GM12878 (cell line): ENCODE measurements at regions not wholly inside any gene's neighbourhood (a gene's known extent, or its start where the extent isn't known, plus 50 kb on each side); places are given as distances from the start of the nearest gene placed in this dataset.

Source experiments
- ATAC-seq: fragments of 200-7000 bp; cut with Tn5 transposase; 3 replicates; pipeline ENCODE4 v1.9.1; 2020; ENCODE audit warnings: mild to moderate bottlenecking, moderate library complexity
- BruUV-seq: library from RNA; stranded (reverse); fragments of 400-500 nt; replicated peaks from 2 replicates; lab custom pipeline; 2021; lab: Mats Ljungman, UMichigan
- CTCF ChIA-PET: fragments of 300-600 bp; sonication (Branson Sonifier 250); formaldehyde crosslinking; extraction: SDS; loops from one replicate; lab custom pipeline; 2021; ENCODE audit warnings: inconsistent platforms; lab: Yijun Ruan, JAX
- POLR2A ChIA-PET: fragments of 350-600 bp; formaldehyde crosslinking; extraction: SDS; loops from one replicate; lab custom pipeline; 2021; ENCODE audit warnings: inconsistent platforms; lab: Charles Lee
- RAD21 ChIA-PET: fragments of 300-600 bp; sonication (Branson Sonifier 250); formaldehyde crosslinking; loops from one replicate; lab custom pipeline; 2023; ENCODE audit warnings: antibody characterized with exemption; ENCODE audit not compliant: unreplicated experiment; lab: Charles Lee
- SMC1A ChIA-PET: fragments of 300-600 bp; sonication (Branson Sonifier 250); formaldehyde crosslinking; loops from one replicate; lab custom pipeline; 2023; ENCODE audit not compliant: unreplicated experiment, uncharacterized antibody; lab: Charles Lee
- DNase-seq: peaks from one replicate; pipeline ENCODE4 v3.0.0-alpha.2; 2011; ENCODE audit warnings: low read depth, low spot score
- FAIRE-seq: peaks from 3 replicates; lab custom pipeline; 2011; peaks lifted over from hg19 to GRCh38; lab: Jason Lieb, UNC
- H2AFZ ChIP-seq: 2 replicates; pipeline ENCODE4 v1.6.0; 2011; ENCODE audit warnings: low read depth, low read length, control low read depth; ENCODE audit not compliant: control insufficient read depth
- H3K27ac ChIP-seq: 2 replicates; pipeline ENCODE4 v1.5.1; 2011; ENCODE audit warnings: control low read depth; ENCODE audit not compliant: control insufficient read depth, insufficient read depth
- H3K27me3 ChIP-seq, 2 experiments: replicated peaks in 1 of 2; 2 replicates each; pipeline versions ENCODE4 v1.6.0 to v1.6.1; 2011; ENCODE audit warnings: low read length in 1 of 2; ENCODE audit not compliant: control insufficient read depth in 2 of 2, insufficient read depth in 2 of 2
- H3K36me3 ChIP-seq, 2 experiments: 2 replicates each; pipeline ENCODE4 v1.5.1; 2011; ENCODE audit warnings: low read length in 1 of 2; ENCODE audit not compliant: control insufficient read depth in 2 of 2, insufficient read depth in 2 of 2
- H3K4me1 ChIP-seq: 2 replicates; pipeline ENCODE4 v1.6.1; 2011; ENCODE audit warnings: mild to moderate bottlenecking, low read length, moderate library complexity, mixed read lengths; ENCODE audit not compliant: control insufficient read depth, insufficient read depth
- H3K4me2 ChIP-seq: 2 replicates; pipeline ENCODE4 v1.6.0; 2011; ENCODE audit warnings: control low read depth; ENCODE audit not compliant: control insufficient read depth, insufficient read depth
- H3K4me3 ChIP-seq: fragments of 200-600 bp; sonication (generic); 2 replicates; pipeline ENCODE4 v1.5.1; 2016
- H3K79me2 ChIP-seq: 2 replicates; pipeline ENCODE4 v1.6.0; 2011; ENCODE audit warnings: low read length; ENCODE audit not compliant: control insufficient read depth, insufficient read depth
- H3K9ac ChIP-seq: 2 replicates; pipeline ENCODE4 v1.8.0; 2011; ENCODE audit warnings: low read length, control low read depth, mixed read lengths; ENCODE audit not compliant: control insufficient read depth, insufficient read depth
- H3K9me3 ChIP-seq: replicated peaks from 3 replicates; pipeline ENCODE4 v1.5.1; 2011; ENCODE audit warnings: mild to moderate bottlenecking, low read length; ENCODE audit not compliant: control insufficient read depth, insufficient read depth
- H4K20me1 ChIP-seq: 2 replicates; pipeline ENCODE4 v1.6.0; 2011; ENCODE audit not compliant: control insufficient read depth, insufficient read depth
- CBFB ChIP-seq: IDR thresholded peaks from 2 replicates; pipeline ENCODE4 v1.6.1; 2016; ENCODE audit warnings: antibody characterized with exemption, low read depth
- GATAD2B ChIP-seq: fragments of 450-650 bp; conservative IDR thresholded peaks from 2 replicates; pipeline ENCODE4 v1.6.1; 2017; ENCODE audit warnings: low read depth, mild to moderate bottlenecking, moderate library complexity
- IRF4 ChIP-seq: IDR thresholded peaks from 2 replicates; pipeline ENCODE4 v1.6.1; 2011; ENCODE audit warnings: low read depth, low read length
- MTA3 ChIP-seq: IDR thresholded peaks from 2 replicates; pipeline ENCODE4 v1.6.1; 2012; ENCODE audit warnings: low read length, inconsistent platforms, borderline replicate concordance
- NFIC ChIP-seq: IDR thresholded peaks from 2 replicates; pipeline ENCODE4 v1.6.1; 2012; ENCODE audit warnings: low read depth, mild to moderate bottlenecking, inconsistent platforms, low read length, moderate library complexity
- RB1 ChIP-seq: fragments of 450-650 bp; formaldehyde crosslinking; IDR thresholded peaks from 2 replicates; pipeline ENCODE4 v1.6.1; 2017; ENCODE audit warnings: mild to moderate bottlenecking, borderline replicate concordance
- SIN3A ChIP-seq: IDR thresholded peaks from 2 replicates; pipeline ENCODE4 v1.6.1; 2012; ENCODE audit warnings: low read depth, low read length, improper control_type of control experiment
- SP1 ChIP-seq: IDR thresholded peaks from one replicate; pipeline ENCODE4 v1.6.1; 2011; ENCODE audit warnings: low read depth, low read length
- ZSCAN29 ChIP-seq: fragments of 450-650 bp; IDR thresholded peaks from 2 replicates; pipeline ENCODE4 v1.6.1; 2017; ENCODE audit warnings: mild to moderate bottlenecking, moderate library complexity
- WGBS: methylation state at CpG from one replicate; pipeline ENCODE4 v1.1.6; 2016; ENCODE audit warnings: low lambda C conversion rate; ENCODE audit not compliant: insufficient replicate concordance, insufficient coverage; ENCODE audit errors: missing lambda C conversion rate; 5-methylcytosine and 5-hydroxymethylcytosine counted together
- in situ Hi-C: fragments of 300-500 bp; cut with MboI; formaldehyde crosslinking; loops from 9 replicates; pipeline ENCODE4 v1.14.3; 2018; ENCODE audit warnings: mixed read lengths
- intact Hi-C: fragments of 100-400 bp; cut with micrococcal nuclease; formaldehyde crosslinking; loops from one replicate; pipeline ENCODE4 v1.14.2; 2022; ENCODE audit not compliant: unreplicated experiment
- TF ChIP-seq, protein P1 (sequence below): IDR thresholded peaks from 2 replicates; pipeline ENCODE4 v1.6.1; 2012; ENCODE audit warnings: low read depth, low read length, improper control_type of control experiment

GRCh38 chr10:4519658-4520402 lies 306.2 kb upstream of the AKR1E2 start:
- no TSS peak for BruUV-seq
- no peak overlapping the region for H3K4me3 ChIP-seq
- no peaks in the 10 kb centered on the region; the same call in 1 of the 2 replicates for H3K79me2 ChIP-seq
- no peak overlapping the region for H3K9ac ChIP-seq
- no peak for DNase-seq
- no peak overlapping the region for H3K27ac ChIP-seq
- no peak overlapping the region for H3K4me2 ChIP-seq
- ATAC-seq, result no peak
- H3K9me3 ChIP-seq, result no peaks in the 10 kb centered on the region
- WGBS, result 59% methylated on average over 3 of the region's 3 CpGs
- no peak for FAIRE-seq
- H2AFZ ChIP-seq, result no peak overlapping the region
- intact Hi-C loops, result no loop called here
- H3K4me1 ChIP-seq, result peaks cover under 1% of the 10 kb centered on the region
- in situ Hi-C loops, result no loop called here
- no peaks in the 10 kb centered on the region for H3K36me3 ChIP-seq
- TF ChIP-seq SP1 (no peak), SIN3A (no peak), IRF4 (no peak), MTA3 (no peak), NFIC (no peak), CBFB (no peak), RB1 (no peak), ZSCAN29 (no peak), GATAD2B (no peak)
- TF ChIP-seq, protein P1, sequence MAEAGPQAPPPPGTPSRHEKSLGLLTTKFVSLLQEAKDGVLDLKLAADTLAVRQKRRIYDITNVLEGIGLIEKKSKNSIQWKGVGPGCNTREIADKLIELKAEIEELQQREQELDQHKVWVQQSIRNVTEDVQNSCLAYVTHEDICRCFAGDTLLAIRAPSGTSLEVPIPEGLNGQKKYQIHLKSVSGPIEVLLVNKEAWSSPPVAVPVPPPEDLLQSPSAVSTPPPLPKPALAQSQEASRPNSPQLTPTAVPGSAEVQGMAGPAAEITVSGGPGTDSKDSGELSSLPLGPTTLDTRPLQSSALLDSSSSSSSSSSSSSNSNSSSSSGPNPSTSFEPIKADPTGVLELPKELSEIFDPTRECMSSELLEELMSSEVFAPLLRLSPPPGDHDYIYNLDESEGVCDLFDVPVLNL, result no peak
- TF ChIP-seq, all 136 proteins: peak for 0
- H3K27me3 ChIP-seq, result no peaks in the 10 kb centered on the region
- CTCF ChIA-PET, result no interaction called here
- SMC1A ChIA-PET, result no interaction called here
- H4K20me1 ChIP-seq, result no peaks in the 10 kb centered on the region
- POLR2A ChIA-PET, result no interaction called here
- RAD21 ChIA-PET, result no interaction called here
